K562 (cell line): ENCODE measurements at regions not wholly inside any gene's neighbourhood (a gene's known extent, or its start where the extent isn't known, plus 50 kb on each side); places are given as distances from the start of the nearest gene placed in this dataset.

Experiments used
- ATAC-seq: fragments of 200-7000 bp; cut with Tn5 transposase; 3 replicates; pipeline ENCODE4 v1.9.1; 2020; ENCODE audit warnings: moderate library complexity
- BruUV-seq: library from RNA; stranded (reverse); fragments of 400-500 nt; replicated peaks from 2 replicates; lab custom pipeline; 2021; lab: Mats Ljungman, UMichigan
- CTCF ChIA-PET: fragments of 300-600 bp; formaldehyde crosslinking; extraction: SDS; loops from one replicate; lab custom pipeline; 2021; ENCODE audit warnings: low intra/inter-chr PET ratio; lab: Yijun Ruan, JAX
- POLR2A ChIA-PET: fragments of 300-600, 350-650 bp; sonication (Branson Sonifier 250); formaldehyde crosslinking; extraction: SDS; loops from one replicate; lab custom pipeline; 2021; ENCODE audit warnings: antibody characterized with exemption, inconsistent platforms; lab: Yijun Ruan, JAX
- DNase-seq, 4 experiments: peaks; one replicate each; pipeline versions ENCODE4 v3.0.0 to v3.0.0-alpha.2; 2011 to 2018; ENCODE audit warnings: low spot score in 3 of 4, mixed read lengths in 3 of 4; ENCODE audit errors: extremely low read depth in 1 of 4
- FAIRE-seq: peaks from 2 replicates; lab custom pipeline; 2011; peaks lifted over from hg19 to GRCh38; lab: Jason Lieb, UNC
- H2AFZ ChIP-seq: 2 replicates; pipeline ENCODE4 v1.6.0; 2011; ENCODE audit warnings: low read depth, low read length, control low read depth, inconsistent platforms
- H3K27ac ChIP-seq: fragments of 200-600 bp; 3 replicates; pipeline ENCODE4 v1.8.0; 2011; ENCODE audit warnings: low read depth, mild to moderate bottlenecking, control low read depth, inconsistent platforms, low read length, moderate library complexity, mixed read lengths; ENCODE audit errors: extremely low read depth
- H3K27me3 ChIP-seq, 2 experiments: fragments of 300-600 bp in 1 of 2; 2 replicates in 1 of 2; 3 replicates in 1 of 2; pipeline versions ENCODE4 v1.6.0 to v1.8.0; 2011; ENCODE audit warnings: inconsistent platforms in 2 of 2, low read length in 2 of 2, mild to moderate bottlenecking in 1 of 2, mixed read lengths in 1 of 2, moderate library complexity in 1 of 2; ENCODE audit not compliant: control insufficient read depth in 2 of 2, insufficient read depth in 2 of 2
- H3K36me3 ChIP-seq: fragments of 300-600 bp; 3 replicates; pipeline ENCODE4 v1.8.0; 2011; ENCODE audit warnings: mild to moderate bottlenecking, low read length, inconsistent platforms; ENCODE audit not compliant: control insufficient read depth, insufficient read depth
- H3K4me1 ChIP-seq, 2 experiments: fragments of 200-600 bp in 1 of 2; replicated peaks in 1 of 2; 2 replicates in 1 of 2; 3 replicates in 1 of 2; pipeline versions ENCODE4 v1.5.1 to v1.8.0; 2011; ENCODE audit warnings: inconsistent platforms in 2 of 2, low read length in 2 of 2, mild to moderate bottlenecking in 1 of 2, mixed read lengths in 1 of 2, moderate library complexity in 1 of 2; ENCODE audit not compliant: control insufficient read depth in 2 of 2, insufficient read depth in 2 of 2
- H3K4me2 ChIP-seq: 2 replicates; pipeline ENCODE4 v1.6.1; 2011; ENCODE audit warnings: low read length, control low read depth, inconsistent platforms, mixed read lengths; ENCODE audit not compliant: insufficient read depth
- H3K4me3 ChIP-seq: fragments of 200-600 bp; sonication (generic), shearing (Covaris generic); 2 replicates; pipeline ENCODE4 v1.5.1; 2016; ENCODE audit warnings: control low read depth, inconsistent platforms
- H3K79me2 ChIP-seq: fragments of 200-600 bp; 3 replicates; pipeline ENCODE4 v1.8.0; 2011; ENCODE audit warnings: low read length, inconsistent platforms; ENCODE audit not compliant: control insufficient read depth, insufficient read depth
- H3K9ac ChIP-seq, 2 experiments: 2 replicates each; pipeline versions ENCODE4 v1.6.0 to v1.6.1; 2011; ENCODE audit warnings: low read depth in 2 of 2, low read length in 2 of 2, control low read depth in 1 of 2, inconsistent platforms in 1 of 2, mild to moderate bottlenecking in 1 of 2, mixed read lengths in 1 of 2; ENCODE audit not compliant: insufficient read depth in 1 of 2
- H3K9me1 ChIP-seq: one replicate; pipeline ENCODE4 v1.6.0; 2011; ENCODE audit warnings: inconsistent platforms, mild to moderate bottlenecking, low read length, moderate library complexity; ENCODE audit not compliant: control insufficient read depth, insufficient read depth
- H3K9me3 ChIP-seq: replicated peaks from 2 replicates; pipeline ENCODE4 v1.5.1; 2011; ENCODE audit warnings: low read depth, low read length, inconsistent platforms; ENCODE audit not compliant: control insufficient read depth, insufficient read depth
- H4K20me1 ChIP-seq: replicated peaks from 2 replicates; pipeline ENCODE4 v1.6.1; 2011; ENCODE audit warnings: low read length, inconsistent platforms, mixed read lengths; ENCODE audit not compliant: control insufficient read depth, insufficient read depth
- ATF4 ChIP-seq: fragments of 450-650 bp; formaldehyde crosslinking; IDR thresholded peaks from 2 replicates; pipeline ENCODE4 v1.4.0; 2022; ENCODE audit warnings: mild to moderate bottlenecking, moderate library complexity
- CBX5 ChIP-seq: IDR thresholded peaks from 2 replicates; pipeline ENCODE4 v1.6.1; 2014; ENCODE audit warnings: low read depth, borderline replicate concordance
- CEBPZ ChIP-seq: fragments of 150-350 bp; IDR thresholded peaks from 2 replicates; pipeline ENCODE4 v1.6.1; 2014; ENCODE audit warnings: low read depth, mild to moderate bottlenecking, low read length, borderline replicate concordance
- DMBX1 ChIP-seq: fragments of 250-450 bp; sonication (Bioruptor Pico); IDR thresholded peaks from 2 replicates; pipeline ENCODE4 v1.8.0; 2022; ENCODE audit warnings: inconsistent platforms, mild to moderate bottlenecking, moderate library complexity, borderline replicate concordance
- KHSRP ChIP-seq: fragments of 450-650 bp; IDR thresholded peaks from 2 replicates; pipeline ENCODE4 v1.6.1; 2017
- PTRF ChIP-seq: fragments of 450-650 bp; IDR thresholded peaks from 2 replicates; pipeline ENCODE4 v1.6.1; 2016; ENCODE audit warnings: mild to moderate bottlenecking, missing genetic modification characterization, missing compliant biosample characterization
- RERE ChIP-seq: sonication (generic); formaldehyde crosslinking; IDR thresholded peaks from 2 replicates; pipeline ENCODE4 v1.8.0; 2023; ENCODE audit warnings: missing genetic modification reagents, mild to moderate bottlenecking, borderline replicate concordance
- SIRT6 ChIP-seq: IDR thresholded peaks from one replicate; pipeline ENCODE4 v1.6.1; 2012; ENCODE audit warnings: low read depth, mild to moderate bottlenecking, control low read depth, inconsistent platforms, low read length, moderate library complexity
- SMARCC2 ChIP-seq: fragments of 450-650 bp; IDR thresholded peaks from 2 replicates; pipeline ENCODE4 v1.6.1; 2017; ENCODE audit warnings: antibody characterized with exemption, moderate library complexity, mild to moderate bottlenecking, low read depth
- XRCC5 ChIP-seq: fragments of 200-400 bp; formaldehyde crosslinking; IDR thresholded peaks from 2 replicates; pipeline ENCODE4 v1.6.1; 2017; ENCODE audit warnings: low read depth, mild to moderate bottlenecking, low read length
- ZNF431 ChIP-seq: sonication (generic); formaldehyde crosslinking; IDR thresholded peaks from 2 replicates; pipeline ENCODE4 v1.8.0; 2022; ENCODE audit warnings: mild to moderate bottlenecking, missing genetic modification reagents
- WGBS: fragments of 100-300 bp; shearing (Covaris generic); methylation state at CpG from one replicate; pipeline ENCODE4 v1.1.6; 2016; ENCODE audit warnings: low coverage, mixed read lengths; ENCODE audit not compliant: insufficient coverage; ENCODE audit errors: missing lambda C conversion rate; 5-methylcytosine and 5-hydroxymethylcytosine counted together
- in situ Hi-C: fragments of 300-500 bp; cut with MboI; formaldehyde crosslinking; loops from 4 replicates; pipeline ENCODE4 v1.15.0; 2018; ENCODE audit warnings: inconsistent platforms, mixed read lengths
- intact Hi-C: fragments of 100-400 bp; cut with micrococcal nuclease; formaldehyde crosslinking; loops from 2 replicates; pipeline ENCODE4 v1.14.2; 2022

GRCh38 chr5:91521785-91522184 is 138.7 kb upstream of the ARRDC3 start:
- 0% methylated on average over 5 of the region's 5 CpGs for WGBS
- intact Hi-C loops, result no loop called here
- H3K27ac ChIP-seq, result no peak overlapping the region
- no peak for TF ChIP-seq KHSRP
- no peak for TF ChIP-seq SMARCC2
- TF ChIP-seq CBX5, result no peak
- no peak for TF ChIP-seq ATF4 (CRISPR knock-in tag)
- no peak for TF ChIP-seq CEBPZ
- no peak for TF ChIP-seq DMBX1 (CRISPR knock-in tag)
- TF ChIP-seq SIRT6, result no peak
- no peak for TF ChIP-seq RERE (CRISPR knock-in tag)
- no peak for TF ChIP-seq PTRF
- no peak for TF ChIP-seq XRCC5
- no peak for TF ChIP-seq ZNF431

More at GRCh38 chr5:91521785-91522184, 138.7 kb upstream of the ARRDC3 start:
- Histone ChIP-seq H3K4me3 (no peak overlapping the region), H2AFZ (no peak overlapping the region), H3K79me2 (no peaks in the 10 kb centered on the region), H3K9me3 (no peaks in the 10 kb centered on the region), H3K27me3 (no peaks in the 10 kb centered on the region), H4K20me1 (no peaks in the 10 kb centered on the region), H3K36me3 (no peaks in the 10 kb centered on the region), H3K4me2 (no peak overlapping the region), H3K9ac (no peak overlapping the region), H3K9me1 (no peaks in the 10 kb centered on the region), H3K4me1 (no peaks in the 10 kb centered on the region)
- POLR2A ChIA-PET, result no interaction called here
- DNase-seq, result no peak
- CTCF ChIA-PET, result no interaction called here
- BruUV-seq, result no TSS peak
- no peak for FAIRE-seq
- in situ Hi-C loops, result no loop called here
- ATAC-seq, result no peak
